Stimulated activated naive CD8-positive, alpha-beta T cell treated with anti-CD3 and anti-CD28 coated beads, Interleukin-15, amount 100 ng/mL, for 72 hours (primary cell): ENCODE measurements at regions not wholly inside any gene's neighbourhood (a gene's known extent, or its start where the extent isn't known, plus 50 kb on each side); places are given as distances from the start of the nearest gene placed in this dataset.

ENCODE experiments used
- ATAC-seq: fragments of 150-1000 bp; cut with Tn5 transposase; 2 replicates; pipeline ENCODE4 v1.10.0; 2021; ENCODE audit warnings: mild to moderate bottlenecking, moderate library complexity
- DNase-seq, 2 donors: peaks; one replicate each; pipeline ENCODE4 v3.0.0; 2021 to 2022
- H3K27ac Mint-ChIP-seq, 2 donors: one replicate each; pipeline ENCODE4 v1.8.0; 2022; ENCODE audit warnings: mild to moderate bottlenecking in 2 of 2, mixed read lengths in 2 of 2, moderate library complexity in 2 of 2
- H3K27me3 Mint-ChIP-seq: one replicate; pipeline ENCODE4 v1.8.0; 2022; ENCODE audit warnings: mixed read lengths
- H3K4me1 Mint-ChIP-seq: one replicate; pipeline ENCODE4 v1.8.0; 2022; ENCODE audit warnings: mild to moderate bottlenecking, mixed read lengths
- H3K4me3 Mint-ChIP-seq, 2 donors: one replicate each; pipeline ENCODE4 v1.8.0; 2022; ENCODE audit warnings: mild to moderate bottlenecking in 2 of 2, mixed read lengths in 2 of 2, moderate library complexity in 1 of 2
- H3K9me3 Mint-ChIP-seq, 2 donors: one replicate each; pipeline ENCODE4 v1.8.0; 2022; ENCODE audit warnings: mixed read lengths in 2 of 2

- no peak overlapping the region for H3K4me3 Mint-ChIP-seq
- ATAC-seq (no peak), DNase-seq (no peak)
- H3K27ac Mint-ChIP-seq = no peak overlapping the region
- no peaks in the 10 kb centered on the region for H3K4me1 Mint-ChIP-seq
- H3K27me3 Mint-ChIP-seq = no peaks in the 10 kb centered on the region
- peaks cover 4 to 7% of the 10 kb centered on the region in 2 donors for H3K9me3 Mint-ChIP-seq
Observed at GRCh38 chrX:9135901-9136510, 102.1 kb upstream of the FAM9B start.

GRCh38 chrX:9137152-9137551, 103.2 kb upstream of the FAM9B start:
- H3K4me1 Mint-ChIP-seq = no peaks in the 10 kb centered on the region
- no peak overlapping the region for H3K4me3 Mint-ChIP-seq
- no peaks in the 10 kb centered on the region for H3K27me3 Mint-ChIP-seq
- H3K9me3 Mint-ChIP-seq = peaks cover 4 to 7% of the 10 kb centered on the region in 2 donors
- no peak overlapping the region for H3K27ac Mint-ChIP-seq
- DNase-seq (no peak), ATAC-seq (no peak)

GRCh38 chrX:9141496-9141895, 107.6 kb upstream of the FAM9B start:
- H3K27ac Mint-ChIP-seq = no peak overlapping the region
- ATAC-seq (no peak), DNase-seq (no peak)
- H3K4me1 Mint-ChIP-seq = no peaks in the 10 kb centered on the region
- peaks cover 10% of the 10 kb centered on the region for H3K27me3 Mint-ChIP-seq
- H3K9me3 Mint-ChIP-seq = no peaks in the 10 kb centered on the region
- H3K4me3 Mint-ChIP-seq = no peak overlapping the region

GRCh38 chrX:9144701-9145241, 110.8 kb upstream of the FAM9B start:
- no peak for ATAC-seq
- Mint-ChIP-seq H3K4me3 (no peak overlapping the region), H3K27ac (no peak overlapping the region), H3K9me3 (peaks cover 0 to 5% of the 10 kb centered on the region in 2 donors), H3K27me3 (peaks cover 10% of the 10 kb centered on the region), H3K4me1 (no peaks in the 10 kb centered on the region)
- DNase-seq = no peak

- peak overlapping the region in 1 of 2 donors; percentile 33 for H3K27ac Mint-ChIP-seq
- no peaks in the 10 kb centered on the region for H3K4me1 Mint-ChIP-seq
- no peak overlapping the region for H3K4me3 Mint-ChIP-seq
- H3K9me3 Mint-ChIP-seq = peaks cover under 1 to 10% of the 10 kb centered on the region in 2 donors
- peaks cover 10% of the 10 kb centered on the region for H3K27me3 Mint-ChIP-seq
- no peak for ATAC-seq
- DNase-seq = no peak
Observed at GRCh38 chrX:9146657-9147056, 112.7 kb upstream of the FAM9B start.

DNA sequence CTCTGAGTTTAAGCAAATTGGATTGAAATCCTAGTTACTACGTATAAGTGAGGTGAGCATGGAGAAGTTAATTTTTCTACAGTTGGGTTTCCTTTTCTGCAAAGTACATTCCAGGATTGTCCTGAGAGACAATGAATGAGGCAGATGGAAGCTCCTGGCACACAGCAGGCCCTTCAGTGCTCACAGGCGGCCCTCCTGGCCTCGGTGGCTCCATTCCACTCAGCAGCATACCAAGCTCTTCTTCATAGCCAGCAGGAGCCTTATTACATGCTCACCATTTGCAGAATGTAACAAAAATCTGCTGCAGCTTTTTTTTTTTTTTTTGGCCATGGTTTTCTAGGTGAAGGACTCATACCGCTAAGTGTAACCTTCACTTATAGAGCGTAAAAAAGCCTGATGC, 113.2 kb upstream of the FAM9B start:
- no peak for DNase-seq
- Mint-ChIP-seq H3K9me3 (peaks cover 5 to 14% of the 10 kb centered on the region in 2 donors), H3K27ac (peak overlapping the region in 1 of 2 donors; percentile 33), H3K27me3 (peaks cover 10% of the 10 kb centered on the region), H3K4me3 (no peak overlapping the region), H3K4me1 (no peaks in the 10 kb centered on the region)
- no peak for ATAC-seq

- peaks cover 5 to 15% of the 10 kb centered on the region in 2 donors for H3K9me3 Mint-ChIP-seq
- H3K27me3 Mint-ChIP-seq = peaks cover 10% of the 10 kb centered on the region
- ATAC-seq (no peak), DNase-seq (no peak)
- H3K4me1 Mint-ChIP-seq = no peaks in the 10 kb centered on the region
- H3K4me3 Mint-ChIP-seq = no peak overlapping the region
- H3K27ac Mint-ChIP-seq = no peak overlapping the region
Observed at GRCh38 chrX:9147726-9148125, 113.8 kb upstream of the FAM9B start.

DNA sequence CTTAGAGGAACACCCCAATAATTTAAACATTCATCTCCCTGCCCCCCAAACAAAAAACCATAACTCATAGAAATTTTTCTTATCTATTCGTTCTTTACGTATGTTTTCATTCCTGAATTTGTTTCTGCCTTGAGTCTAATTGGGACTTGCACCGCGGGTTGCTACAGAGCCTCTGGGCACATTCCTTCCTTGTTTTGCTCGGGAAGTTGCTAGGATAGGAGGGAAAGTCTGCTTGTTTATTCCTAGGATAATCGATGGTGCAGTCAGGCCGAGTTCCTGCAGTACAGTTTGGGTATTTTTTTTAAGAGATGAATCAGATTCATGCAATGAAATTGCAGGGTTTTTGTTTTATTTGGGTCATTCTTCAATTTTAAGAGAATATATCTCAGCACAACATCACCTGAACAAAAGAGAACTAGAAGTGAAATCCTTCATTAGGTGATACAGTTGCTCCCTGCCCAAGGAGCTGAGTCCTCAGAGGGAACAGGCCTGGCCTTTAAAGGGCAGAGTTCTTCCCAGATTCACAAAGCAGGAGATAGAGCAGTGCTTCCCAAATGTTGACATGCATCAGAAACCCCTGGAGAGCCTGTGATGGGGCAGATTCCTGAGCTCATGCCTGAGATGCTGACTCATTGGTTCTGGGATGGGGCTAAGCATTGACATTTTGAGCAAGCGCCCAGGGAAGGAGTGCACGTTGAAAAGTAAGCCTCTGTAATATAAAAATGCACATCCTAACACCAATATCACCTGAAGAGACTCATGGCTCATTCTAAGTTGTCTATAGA, 114.9 kb upstream of the FAM9B start:
- Mint-ChIP-seq H3K27ac (no peak overlapping the region), H3K9me3 (peaks cover 5 to 15% of the 10 kb centered on the region in 2 donors), H3K4me1 (peaks cover 8% of the 10 kb centered on the region), H3K27me3 (peaks cover 10% of the 10 kb centered on the region), H3K4me3 (no peak overlapping the region)
- DNase-seq = no peak
- ATAC-seq = no peak

DNA sequence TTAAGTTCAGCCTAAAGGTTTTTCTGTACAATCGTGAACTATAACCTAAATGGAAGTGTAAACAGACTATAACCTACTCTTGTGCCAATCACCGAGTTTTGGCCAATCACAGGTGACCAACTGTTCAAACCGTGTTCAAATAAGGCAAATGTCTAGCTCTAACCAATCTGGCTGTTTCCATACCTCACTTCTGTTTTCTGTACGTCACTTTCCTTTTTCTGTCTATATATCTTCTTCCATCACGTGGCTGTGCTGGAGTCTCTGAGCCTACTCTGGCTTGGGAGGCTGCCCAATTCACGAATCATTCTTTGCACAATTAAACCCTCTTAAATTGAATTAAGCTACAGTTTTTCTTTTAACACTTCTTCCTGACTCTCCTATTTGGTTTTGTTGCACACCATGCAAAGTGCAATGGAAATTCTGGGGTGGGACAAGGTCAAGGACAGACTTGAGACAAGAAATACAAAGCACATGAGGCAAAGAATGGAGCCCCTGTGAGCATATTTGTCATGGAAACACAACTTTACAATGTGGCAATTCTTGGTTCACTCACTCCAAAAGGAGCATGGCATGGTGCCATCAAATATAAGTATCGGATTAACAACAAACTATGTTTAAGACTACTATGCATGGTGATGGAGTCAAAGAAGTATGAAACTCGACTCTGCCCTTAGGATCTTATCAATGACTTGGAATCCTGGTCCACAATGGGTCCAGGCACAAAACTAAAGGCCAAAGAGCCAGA, 115.7 kb upstream of the FAM9B start:
- Mint-ChIP-seq H3K27me3 (peaks cover 2% of the 10 kb centered on the region), H3K4me1 (peaks cover 9% of the 10 kb centered on the region), H3K27ac (peak overlapping the region in 1 of 2 donors; percentile 63), H3K4me3 (no peak overlapping the region), H3K9me3 (peaks cover 5 to 15% of the 10 kb centered on the region in 2 donors)
- DNase-seq (no peak), ATAC-seq (no peak)

GRCh38 chrX:9151772-9152307, 117.9 kb upstream of the FAM9B start:
- ATAC-seq (no peak), DNase-seq (no peak)
- Mint-ChIP-seq H3K27me3 (no peaks in the 10 kb centered on the region), H3K9me3 (peaks cover 5 to 15% of the 10 kb centered on the region in 2 donors), H3K4me3 (no peak overlapping the region), H3K27ac (no peak overlapping the region), H3K4me1 (peaks cover 9% of the 10 kb centered on the region)

GRCh38 chrX:9153300-9153699, 119.4 kb upstream of the FAM9B start:
- H3K9me3 Mint-ChIP-seq = peaks cover 5 to 15% of the 10 kb centered on the region in 2 donors
- peak overlapping the region; percentile 63 to 71 for H3K27ac Mint-ChIP-seq
- ATAC-seq (no peak), DNase-seq (no peak)
- H3K27me3 Mint-ChIP-seq = no peaks in the 10 kb centered on the region
- peaks cover 9% of the 10 kb centered on the region for H3K4me1 Mint-ChIP-seq
- no peak overlapping the region for H3K4me3 Mint-ChIP-seq

DNA sequence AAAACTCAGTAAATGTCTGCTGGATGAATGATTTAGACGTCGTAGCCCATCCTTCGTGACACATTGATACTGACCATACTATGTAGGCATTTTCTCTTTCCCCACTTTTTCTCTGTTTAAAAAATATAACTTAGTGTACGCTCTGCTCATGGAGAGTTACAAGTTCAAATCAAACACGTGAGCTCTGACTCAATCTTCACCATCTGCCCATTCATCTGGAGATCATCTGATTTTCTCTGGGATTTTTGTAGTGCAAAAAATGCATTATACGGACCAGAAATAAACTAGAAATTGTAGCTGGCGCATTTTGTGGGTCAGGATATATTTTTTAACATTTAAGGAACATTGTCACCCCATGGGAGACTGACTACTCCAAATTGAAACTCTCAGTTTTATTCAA, 124.7 kb upstream of the FAM9B start:
- Mint-ChIP-seq H3K27ac (no peak overlapping the region), H3K27me3 (no peaks in the 10 kb centered on the region), H3K4me1 (peaks cover 25% of the 10 kb centered on the region), H3K4me3 (no peak overlapping the region), H3K9me3 (peaks cover 0 to 7% of the 10 kb centered on the region in 2 donors)
- ATAC-seq (no peak), DNase-seq (no peak)

DNA sequence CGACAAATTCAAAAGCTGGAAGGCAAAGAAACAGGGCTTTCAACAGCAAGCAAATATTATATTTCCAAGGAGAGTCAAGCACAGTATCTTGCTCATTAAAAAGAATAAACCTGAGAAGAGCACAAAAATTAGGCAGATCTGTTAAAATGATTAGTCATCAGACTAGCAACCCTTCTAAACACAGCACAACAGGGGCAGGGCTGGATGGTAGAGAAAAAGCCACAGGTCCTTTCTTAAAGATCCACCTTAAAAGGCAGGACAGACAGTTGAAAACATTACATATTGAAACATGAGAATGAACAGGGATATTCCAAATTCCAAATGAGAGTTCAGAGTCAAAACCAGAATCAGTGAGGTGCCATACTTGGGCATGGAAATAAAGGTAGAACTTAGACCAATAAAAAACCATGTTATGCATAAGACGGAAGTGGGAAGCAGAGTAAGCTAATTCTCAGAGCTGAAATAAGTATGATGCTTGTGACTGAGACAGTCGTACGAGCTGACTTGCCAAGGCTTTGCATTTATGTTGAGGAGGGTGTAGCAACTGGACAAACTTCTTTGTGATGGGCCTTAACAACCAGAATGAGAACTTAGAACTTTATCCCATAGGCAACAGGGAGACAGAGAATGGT, 126.9 kb upstream of the FAM9B start:
- peaks cover 40% of the 10 kb centered on the region for H3K4me1 Mint-ChIP-seq
- no peak for DNase-seq
- no peaks in the 10 kb centered on the region for H3K27me3 Mint-ChIP-seq
- H3K4me3 Mint-ChIP-seq = no peak overlapping the region
- H3K9me3 Mint-ChIP-seq = peaks cover 0 to 7% of the 10 kb centered on the region in 2 donors
- peak overlapping the region in 1 of 2 donors; percentile 69 for H3K27ac Mint-ChIP-seq
- peak; percentile 42 for ATAC-seq

GRCh38 chrX:9162698-9163097, 128.8 kb upstream of the FAM9B start:
- H3K27ac Mint-ChIP-seq = no peak overlapping the region
- ATAC-seq = no peak
- H3K27me3 Mint-ChIP-seq = no peaks in the 10 kb centered on the region
- peaks cover 0 to 7% of the 10 kb centered on the region in 2 donors for H3K9me3 Mint-ChIP-seq
- peaks cover 50% of the 10 kb centered on the region for H3K4me1 Mint-ChIP-seq
- no peak overlapping the region for H3K4me3 Mint-ChIP-seq
- no peak for DNase-seq

DNA sequence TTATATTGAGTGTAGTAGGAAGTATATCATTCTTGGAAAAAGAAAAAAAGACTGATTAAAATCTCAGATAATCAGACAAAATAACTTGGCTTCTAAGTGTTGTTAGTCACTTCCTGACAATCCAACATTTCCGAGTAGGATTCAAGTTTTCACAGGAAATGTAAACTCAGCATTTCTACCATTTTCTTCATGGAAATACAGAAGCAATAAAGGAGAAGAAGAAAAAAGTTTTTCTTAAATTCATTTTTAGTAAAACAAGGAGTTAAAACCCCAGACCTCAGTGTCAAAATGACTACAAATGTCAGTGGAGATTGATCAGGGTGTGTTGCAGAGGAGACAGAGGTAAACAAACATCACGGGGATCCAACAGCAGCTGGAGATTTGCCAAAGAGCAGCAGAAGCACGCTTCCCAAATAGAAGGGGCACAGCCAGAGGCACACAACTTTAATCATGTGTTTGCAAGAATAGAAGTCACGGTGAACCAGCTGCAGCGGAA, 129.3 kb upstream of the FAM9B start:
- DNase-seq (no peak), ATAC-seq (no peak)
- Mint-ChIP-seq H3K27ac (peak overlapping the region in 1 of 2 donors; percentile 50), H3K27me3 (no peaks in the 10 kb centered on the region), H3K9me3 (peaks cover 0 to 7% of the 10 kb centered on the region in 2 donors), H3K4me1 (peaks cover 50% of the 10 kb centered on the region), H3K4me3 (no peak overlapping the region)
